ENCODE measurements at regions not wholly inside any gene's neighbourhood (a gene's known extent, or its start where the extent isn't known, plus 50 kb on each side); places are given as distances from the start of the nearest gene placed in this dataset.

DNA sequence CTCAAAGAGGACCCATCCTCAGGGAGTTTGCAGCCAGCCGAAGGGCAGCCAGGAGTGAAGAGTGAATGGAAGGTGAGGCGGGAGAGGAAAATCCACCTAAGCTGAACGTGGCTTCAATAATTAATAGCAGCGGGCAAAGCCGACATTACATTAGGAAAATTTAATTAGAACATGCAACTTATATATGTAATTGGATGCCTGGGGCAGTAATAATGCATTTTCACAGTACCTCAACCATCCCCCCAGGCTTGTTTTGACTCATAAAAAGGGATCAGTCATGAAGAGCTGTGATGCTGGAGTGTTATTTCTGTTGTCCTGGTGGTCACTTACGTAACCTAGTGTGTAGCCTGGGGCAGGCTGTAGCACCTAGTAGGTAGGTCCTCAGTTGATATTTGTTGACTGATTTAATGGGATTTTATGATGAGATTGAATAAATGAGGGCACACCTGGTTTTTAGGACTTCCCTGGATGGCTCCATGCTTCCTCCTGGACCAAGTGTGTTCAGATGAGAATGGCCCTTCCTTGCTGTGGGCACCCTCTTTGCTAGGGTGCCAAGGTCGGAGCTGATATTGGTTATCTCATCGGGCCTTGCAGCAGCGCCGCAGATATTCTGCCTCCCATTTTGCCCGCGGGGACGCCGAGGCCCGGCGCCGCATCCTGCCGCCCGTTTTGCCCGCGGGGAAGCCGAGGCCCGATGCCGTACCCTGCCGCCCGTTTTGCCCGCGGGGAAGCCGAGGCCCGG lies 128.8 kb downstream of the CDH26 start:
- TF ChIP-seq ZFX (IDR thresholded peaks at IDR 0.05), result no peak
- TF ChIP-seq, protein P1, sequence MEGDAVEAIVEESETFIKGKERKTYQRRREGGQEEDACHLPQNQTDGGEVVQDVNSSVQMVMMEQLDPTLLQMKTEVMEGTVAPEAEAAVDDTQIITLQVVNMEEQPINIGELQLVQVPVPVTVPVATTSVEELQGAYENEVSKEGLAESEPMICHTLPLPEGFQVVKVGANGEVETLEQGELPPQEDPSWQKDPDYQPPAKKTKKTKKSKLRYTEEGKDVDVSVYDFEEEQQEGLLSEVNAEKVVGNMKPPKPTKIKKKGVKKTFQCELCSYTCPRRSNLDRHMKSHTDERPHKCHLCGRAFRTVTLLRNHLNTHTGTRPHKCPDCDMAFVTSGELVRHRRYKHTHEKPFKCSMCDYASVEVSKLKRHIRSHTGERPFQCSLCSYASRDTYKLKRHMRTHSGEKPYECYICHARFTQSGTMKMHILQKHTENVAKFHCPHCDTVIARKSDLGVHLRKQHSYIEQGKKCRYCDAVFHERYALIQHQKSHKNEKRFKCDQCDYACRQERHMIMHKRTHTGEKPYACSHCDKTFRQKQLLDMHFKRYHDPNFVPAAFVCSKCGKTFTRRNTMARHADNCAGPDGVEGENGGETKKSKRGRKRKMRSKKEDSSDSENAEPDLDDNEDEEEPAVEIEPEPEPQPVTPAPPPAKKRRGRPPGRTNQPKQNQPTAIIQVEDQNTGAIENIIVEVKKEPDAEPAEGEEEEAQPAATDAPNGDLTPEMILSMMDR (conservative IDR thresholded peaks at IDR 0.05), result no peak
- H3K27ac ChIP-seq, result no peak overlapping the region

DNA sequence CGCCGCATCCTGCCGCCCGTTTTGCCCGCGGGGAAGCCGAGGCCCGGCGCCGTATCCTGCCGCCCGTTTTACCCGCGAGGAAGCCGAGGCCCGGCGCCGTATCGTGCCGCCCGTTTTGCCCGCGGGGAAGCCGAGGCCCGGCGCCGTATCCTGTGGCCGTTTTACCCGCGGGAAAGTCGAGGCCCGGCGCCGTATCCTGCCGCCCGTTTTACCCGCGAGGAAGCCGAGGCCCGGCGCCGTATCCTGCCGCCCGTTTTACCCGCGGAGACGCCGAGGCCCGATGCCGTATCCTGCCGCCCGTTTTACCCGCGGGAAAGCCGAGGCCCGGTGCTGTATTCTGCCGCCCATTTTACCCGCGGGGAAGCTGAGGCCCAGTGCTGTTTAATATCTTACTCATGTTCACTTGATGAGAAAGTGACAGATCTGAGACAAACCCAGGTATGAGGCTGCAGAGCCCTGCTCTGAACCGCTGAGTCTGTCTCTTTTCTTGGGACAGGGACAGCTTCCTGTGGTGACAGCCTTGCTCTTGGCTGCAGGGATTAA lies 129.4 kb downstream of the CDH26 start:
- TF ChIP-seq, protein P1 (conservative IDR thresholded peaks at IDR 0.05), result no peak
- TF ChIP-seq ZFX (IDR thresholded peaks at IDR 0.05), result no peak
- no peak overlapping the region for H3K27ac ChIP-seq

DNA sequence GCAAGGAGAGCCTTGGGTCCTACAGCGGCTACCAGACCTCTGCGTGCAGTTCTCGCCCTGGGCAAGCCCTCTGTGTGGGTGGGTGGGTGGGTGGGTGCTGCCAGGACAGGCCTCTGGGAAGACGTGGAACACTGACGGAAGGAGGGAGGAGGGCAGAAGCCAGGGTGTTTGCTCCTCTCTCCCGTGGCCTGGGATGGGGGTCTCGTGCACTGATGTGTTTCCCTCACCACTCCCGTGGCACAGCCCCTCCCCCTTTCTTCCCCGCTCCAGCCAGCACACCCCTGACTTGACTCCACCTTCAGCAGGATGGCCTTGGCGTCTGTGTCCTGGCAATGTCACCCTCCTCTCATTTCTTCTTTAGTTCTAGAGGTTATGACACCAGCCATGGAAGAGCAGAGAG lies 130.0 kb downstream of the CDH26 start:
- no peak for TF ChIP-seq ZFX (IDR thresholded peaks at IDR 0.05)
- TF ChIP-seq, protein P1 (conservative IDR thresholded peaks at IDR 0.05), result no peak
- H3K27ac ChIP-seq, result no peak overlapping the region

DNA sequence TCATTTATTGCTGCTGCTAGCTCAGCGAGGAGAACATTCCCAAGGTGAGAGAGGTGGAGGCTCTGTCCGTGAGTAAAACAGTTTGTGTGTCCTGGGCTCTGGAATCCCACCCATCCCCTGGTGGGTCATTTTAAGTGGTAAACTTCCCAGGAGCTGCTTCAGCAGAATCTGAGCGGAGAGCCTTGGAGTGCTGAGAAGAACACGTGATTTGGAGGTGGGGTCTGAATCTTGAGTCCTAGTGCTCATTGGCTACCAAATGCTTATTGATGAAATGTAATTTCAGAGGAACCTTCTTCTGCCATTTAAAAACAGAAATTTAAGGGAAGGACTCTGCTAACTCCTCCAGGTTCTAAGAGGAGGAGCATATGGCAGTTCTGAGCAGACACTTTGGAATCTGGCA lies 132.4 kb downstream of the CDH26 start:
- no peak overlapping the region for H3K27ac ChIP-seq
- TF ChIP-seq, protein P1 (conservative IDR thresholded peaks at IDR 0.05), result no peak
- no peak for TF ChIP-seq ZFX (IDR thresholded peaks at IDR 0.05)

DNA sequence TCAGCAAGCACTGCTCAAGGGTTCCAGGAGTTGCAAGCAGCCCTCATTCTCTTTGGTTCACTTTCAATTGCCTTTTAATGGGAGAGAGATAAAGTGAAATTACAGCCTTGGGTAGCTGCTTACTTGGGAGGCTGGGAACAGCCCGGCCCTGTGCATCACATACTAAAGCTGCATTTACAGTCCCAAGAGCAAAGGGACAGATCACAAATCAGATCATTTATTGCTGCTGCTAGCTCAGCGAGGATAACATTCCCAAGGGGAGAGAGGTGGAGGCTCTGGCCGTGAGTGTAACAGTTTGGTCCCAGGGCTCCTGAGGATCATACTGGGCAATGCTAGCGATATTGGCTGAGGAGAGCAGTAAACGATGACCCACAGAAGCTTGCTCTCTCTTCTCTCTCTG lies 133.1 kb downstream of the CDH26 start:
- H3K27ac ChIP-seq, result no peak overlapping the region
- TF ChIP-seq, protein P1 (conservative IDR thresholded peaks at IDR 0.05), result no peak
- TF ChIP-seq ZFX (IDR thresholded peaks at IDR 0.05), result no peak

DNA sequence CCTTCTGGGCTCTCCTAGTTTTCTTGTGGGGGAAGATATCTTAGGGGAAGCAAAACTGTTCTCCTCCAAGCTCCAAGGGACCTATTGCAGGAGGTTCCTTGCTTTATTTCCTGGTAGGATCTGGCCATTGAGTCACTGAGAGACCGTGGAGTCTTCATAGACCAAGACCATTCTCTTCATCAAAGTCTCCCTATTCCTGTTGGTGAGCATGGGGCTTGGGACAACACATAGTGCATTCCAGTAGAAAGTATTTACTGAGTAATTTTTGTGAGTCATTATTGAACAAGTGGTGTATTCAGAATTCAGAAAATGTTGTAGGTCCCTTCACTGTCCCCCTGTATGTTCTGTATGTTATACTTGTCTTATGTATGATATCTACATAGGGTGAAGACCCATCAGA lies 133.6 kb downstream of the CDH26 start:
- no peak overlapping the region for H3K27ac ChIP-seq
- no peak for TF ChIP-seq ZFX (IDR thresholded peaks at IDR 0.05)
- TF ChIP-seq, protein P1 (conservative IDR thresholded peaks at IDR 0.05), result no peak

DNA sequence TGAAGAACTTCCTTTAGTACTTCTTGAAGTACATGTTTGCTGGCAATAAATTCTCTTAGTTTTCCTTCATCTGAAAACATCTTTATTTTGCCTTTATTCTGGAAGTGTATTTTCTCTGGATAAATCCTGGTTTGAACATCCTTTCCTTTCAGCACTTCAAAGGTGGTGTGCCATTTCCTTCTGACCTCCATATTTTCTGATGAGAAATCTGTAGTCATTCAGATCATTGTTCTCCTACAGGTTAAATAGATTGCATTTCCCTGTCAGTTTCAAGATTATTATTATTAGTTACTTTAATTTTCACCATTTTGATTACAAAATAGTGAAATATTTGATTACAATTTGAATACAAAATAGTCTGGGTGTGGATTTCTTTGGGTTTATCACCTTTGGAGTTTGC lies 134.5 kb downstream of the CDH26 start:
- TF ChIP-seq ZFX (IDR thresholded peaks at IDR 0.05), result no peak
- TF ChIP-seq, protein P1 (conservative IDR thresholded peaks at IDR 0.05), result no peak
- no peak overlapping the region for H3K27ac ChIP-seq
